Caco-2 (cell line): ENCODE measurements at regions not wholly inside any gene's neighbourhood (a gene's known extent, or its start where the extent isn't known, plus 50 kb on each side); places are given as distances from the start of the nearest gene placed in this dataset.
"Not testable (repeated sequence)": the region's sequence is repeated elsewhere in the genome, so short reads cannot be mapped to it uniquely, and the experiment has no call there.

Source experiments
- BruUV-seq: library from RNA; stranded (reverse); fragments of 400-500 nt; replicated peaks from 2 replicates; lab custom pipeline; 2021; lab: Mats Ljungman, UMichigan
- CTCF ChIA-PET: fragments of 300-600 bp; sonication (Branson Sonifier 250); formaldehyde crosslinking; loops from one replicate; lab custom pipeline; 2022; ENCODE audit warnings: antibody characterized with exemption; lab: Charles Lee
- POLR2A ChIA-PET: fragments of 300-600 bp; sonication (Branson Sonifier 250); formaldehyde crosslinking; loops from one replicate; lab custom pipeline; 2022; ENCODE audit warnings: antibody characterized with exemption; lab: Charles Lee
- DNase-seq, 2 experiments: peaks; one replicate each; pipeline versions ENCODE4 v3.0.0 to v3.0.0-alpha.2; 2020 to 2022
- H3K27me3 ChIP-seq: replicated peaks from 2 replicates; pipeline ENCODE4 v1.6.0; 2011; ENCODE audit warnings: low read length; ENCODE audit not compliant: control insufficient read depth, insufficient read depth
- H3K36me3 ChIP-seq: 2 replicates; pipeline ENCODE4 v1.5.1; 2011; ENCODE audit warnings: low read length; ENCODE audit not compliant: control insufficient read depth, insufficient read depth
- H3K4me1 ChIP-seq: fragments of 250-450 bp; sonication (Bioruptor Pico); 2 replicates; pipeline ENCODE4 v1.5.1; 2020; ENCODE audit warnings: mild to moderate bottlenecking
- H3K4me3 ChIP-seq: 2 replicates; pipeline ENCODE4 v1.5.1; 2011; ENCODE audit warnings: low read depth, mild to moderate bottlenecking, control low read depth, low read length
- H3K9me3 ChIP-seq: fragments of 250-450 bp; sonication (Bioruptor Pico); 2 replicates; pipeline ENCODE4 v1.5.1; 2020; ENCODE audit warnings: mild to moderate bottlenecking, moderate library complexity
- H3K27ac Mint-ChIP-seq: one replicate; pipeline ENCODE4 v1.8.0; 2022; ENCODE audit warnings: mixed read lengths; ENCODE audit not compliant: unreplicated experiment
- H3K27me3 Mint-ChIP-seq: one replicate; pipeline ENCODE4 v1.8.0; 2022; ENCODE audit warnings: mixed read lengths; ENCODE audit not compliant: insufficient read depth, unreplicated experiment
- H3K36me3 Mint-ChIP-seq: one replicate; pipeline ENCODE4 v1.8.0; 2022; ENCODE audit warnings: mild to moderate bottlenecking, mixed read lengths; ENCODE audit not compliant: insufficient read depth, unreplicated experiment
- H3K4me1 Mint-ChIP-seq: one replicate; pipeline ENCODE4 v1.8.0; 2022; ENCODE audit warnings: low read depth, mixed read lengths; ENCODE audit not compliant: unreplicated experiment
- H3K4me3 Mint-ChIP-seq: one replicate; pipeline ENCODE4 v1.8.0; 2022; ENCODE audit warnings: mild to moderate bottlenecking, moderate library complexity, mixed read lengths; ENCODE audit not compliant: unreplicated experiment
- H3K9me3 Mint-ChIP-seq: one replicate; pipeline ENCODE4 v1.8.0; 2022; ENCODE audit warnings: mixed read lengths; ENCODE audit not compliant: unreplicated experiment
- CTCF ChIP-seq, 2 experiments: fragments of 200-600 bp in 1 of 2; IDR thresholded peaks; 1 replicate in 1 of 2; 2 replicates in 1 of 2; pipeline versions ENCODE4 v1.5.1 to v1.8.0; 2011 to 2022; ENCODE audit warnings: antibody characterized with exemption in 1 of 2, control low read depth in 1 of 2, inconsistent platforms in 1 of 2, low read depth in 1 of 2, low read length in 1 of 2, mild to moderate bottlenecking in 1 of 2, moderate library complexity in 1 of 2; ENCODE audit not compliant: insufficient read depth in 1 of 2, severe bottlenecking in 1 of 2, unreplicated experiment in 1 of 2
- intact Hi-C: fragments of 100-400 bp; cut with micrococcal nuclease; formaldehyde crosslinking; loops from one replicate; pipeline ENCODE4 v1.10.0; 2022; ENCODE audit not compliant: unreplicated experiment

- no TSS peak for BruUV-seq
Observed at GRCh38 chr2:125004106-125004800, 979.2 kb downstream of the CNTNAP5 start.

GRCh38 chr2:125006676-125007075 is 981.6 kb downstream of the CNTNAP5 start:
- ChIA-PET POLR2A (no interaction called here), CTCF (no interaction called here)
- Histone ChIP-seq H3K4me3 (no peak overlapping the region), H3K27me3 (no peaks in the 10 kb centered on the region), H3K4me1 (no peaks in the 10 kb centered on the region), H3K36me3 (no peaks in the 10 kb centered on the region), H3K9me3 (no peaks in the 10 kb centered on the region)
- intact Hi-C loops: no loop called here
- Mint-ChIP-seq H3K27ac (no peak overlapping the region), H3K27me3 (peaks cover 6% of the 10 kb centered on the region), H3K4me1 (no peaks in the 10 kb centered on the region), H3K9me3 (no peaks in the 10 kb centered on the region), H3K36me3 (no peaks in the 10 kb centered on the region), H3K4me3 (no peak overlapping the region)
- no peak for DNase-seq
- no TSS peak for BruUV-seq
- no peak for TF ChIP-seq CTCF (IDR thresholded peaks at IDR 0.05; ENCODE audit: insufficient read depth in 1 of 2, low read depth in 1 of 2, low read length in 1 of 2, severe bottlenecking in 1 of 2, unreplicated experiment in 1 of 2)

More at GRCh38 chr2:125004106-125004800, 979.2 kb downstream of the CNTNAP5 start:
- ChIA-PET POLR2A (no interaction called here), CTCF (no interaction called here)
- TF ChIP-seq CTCF (IDR thresholded peaks at IDR 0.05; ENCODE audit: insufficient read depth in 1 of 2, low read depth in 1 of 2, low read length in 1 of 2, severe bottlenecking in 1 of 2, unreplicated experiment in 1 of 2): no peak
- Histone ChIP-seq H3K9me3 (no peaks in the 10 kb centered on the region), H3K36me3 (no peaks in the 10 kb centered on the region), H3K4me1 (no peaks in the 10 kb centered on the region), H3K4me3 (no peak overlapping the region), H3K27me3 (no peaks in the 10 kb centered on the region)
- H3K27me3 Mint-ChIP-seq: peaks cover 5% of the 10 kb centered on the region
- no peaks in the 10 kb centered on the region for H3K9me3 Mint-ChIP-seq
- H3K36me3 Mint-ChIP-seq: no peaks in the 10 kb centered on the region
- intact Hi-C loops: no loop called here
- no peak overlapping the region for H3K27ac Mint-ChIP-seq
- no peaks in the 10 kb centered on the region for H3K4me1 Mint-ChIP-seq
- H3K4me3 Mint-ChIP-seq: no peak overlapping the region
- DNase-seq: no peak

GRCh38 chr2:125028721-125029120 is 1003.6 kb downstream of the CNTNAP5 start:
- Mint-ChIP-seq H3K9me3 (peaks cover 16% of the 10 kb centered on the region), H3K27me3 (peaks cover 11% of the 10 kb centered on the region)
- H3K4me3 Mint-ChIP-seq, intact Hi-C loops, H3K36me3 Mint-ChIP-seq, DNase-seq, H3K4me1 Mint-ChIP-seq, BruUV-seq, H3K4me3 ChIP-seq, CTCF ChIA-PET, H3K4me1 ChIP-seq, POLR2A ChIA-PET, H3K9me3 ChIP-seq, H3K36me3 ChIP-seq, H3K27me3 ChIP-seq, H3K27ac Mint-ChIP-seq: not testable (repeated sequence)
